Stimulated activated CD4-positive, alpha-beta T cell treated with anti-CD3 and anti-CD28 coated beads, Interleukin-12 subunit alpha, Interleukin-12 subunit beta, amount 100 ng/mL, for 4 hours (primary cell): ENCODE measurements at regions not wholly inside any gene's neighbourhood (a gene's known extent, or its start where the extent isn't known, plus 50 kb on each side); places are given as distances from the start of the nearest gene placed in this dataset.
A peak's percentile ranks its signal among the peaks of the same experiment; 100 is the strongest.
"Not testable (repeated sequence)": the region's sequence is repeated elsewhere in the genome, so short reads cannot be mapped to it uniquely, and the experiment has no call there.

Experiments
- DNase-seq: peaks from one replicate; pipeline ENCODE4 v3.0.0-alpha.2; 2020

DNA sequence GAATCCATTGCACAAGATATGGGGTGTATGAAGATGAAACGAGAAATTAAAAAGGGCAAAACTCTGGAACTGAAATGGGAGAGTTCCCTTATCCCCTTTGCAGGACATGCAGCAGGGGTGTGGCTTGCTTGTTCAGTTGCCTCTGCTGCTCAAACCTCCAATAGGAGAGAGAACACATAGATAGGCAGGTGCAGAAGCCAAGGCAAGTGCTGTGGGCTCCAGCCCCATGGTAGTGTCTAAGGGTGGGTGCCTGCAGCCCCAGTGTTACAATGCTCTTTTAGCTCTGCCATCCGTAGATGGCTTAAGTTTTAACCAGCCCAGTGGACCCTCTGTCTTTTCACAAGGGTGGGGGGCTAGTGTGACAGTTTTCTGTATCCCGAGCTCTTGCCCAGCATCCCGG is 69.7 kb downstream of the CMAS start:
- no peak for DNase-seq

DNA sequence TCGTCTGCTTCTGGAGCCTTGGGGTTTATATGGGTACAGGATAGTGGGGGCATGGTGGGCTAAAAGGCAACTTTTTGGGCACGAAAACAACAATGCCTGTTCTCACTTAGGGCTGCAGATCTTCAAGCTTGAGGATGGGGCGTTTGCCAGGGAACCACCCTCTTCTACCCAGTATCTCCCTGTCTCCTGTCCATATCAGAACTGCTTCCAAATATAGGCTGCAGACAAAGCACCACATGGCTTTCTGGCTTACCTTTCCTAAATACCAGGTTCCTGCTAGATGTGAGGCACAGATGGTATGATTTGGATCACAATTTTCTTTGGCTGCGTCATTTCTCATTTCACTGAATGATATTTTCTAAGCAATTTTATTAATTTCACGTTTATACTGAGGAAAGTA is 70.4 kb downstream of the CMAS start:
- DNase-seq, result no peak

- no peak for DNase-seq
Observed at GRCh38 chr12:22117563-22118237, 71.7 kb downstream of the CMAS start.

- DNase-seq, result no peak
Observed at GRCh38 chr12:22118238-22118790, 72.3 kb downstream of the CMAS start.

- peak; percentile 31 for DNase-seq
Observed at GRCh38 chr12:22121224-22121623, 75.2 kb downstream of the CMAS start.

- no peak for DNase-seq
Observed at GRCh38 chr12:22122359-22122758, 76.3 kb downstream of the CMAS start.

- no peak for DNase-seq
Observed at GRCh38 chr12:22124987-22125386, 79.0 kb downstream of the CMAS start.

GRCh38 chr12:22126101-22126500 is 80.1 kb downstream of the CMAS start:
- not testable (repeated sequence) for DNase-seq

- no peak for DNase-seq
Observed at GRCh38 chr12:22126758-22127157, 80.7 kb downstream of the CMAS start.

DNA sequence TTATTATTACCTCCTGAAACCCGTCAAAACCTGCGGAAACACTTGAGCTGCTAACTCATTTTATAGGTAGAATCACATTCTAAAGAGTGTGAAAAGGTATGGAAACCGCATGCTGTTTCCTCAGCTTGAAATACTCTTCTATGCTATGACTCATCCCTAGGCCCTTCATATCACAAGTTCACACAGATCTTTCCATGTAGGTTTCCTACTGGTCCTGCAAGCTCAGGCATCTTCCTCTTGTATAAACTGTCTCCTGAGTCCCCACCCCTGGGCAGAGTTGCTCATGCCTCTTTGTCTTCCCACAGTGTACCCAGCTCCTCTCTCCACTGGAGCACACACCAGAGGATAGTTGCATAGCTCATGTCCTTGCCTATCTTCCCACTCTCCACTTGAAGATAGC is 84.7 kb downstream of the CMAS start:
- no peak for DNase-seq

DNA sequence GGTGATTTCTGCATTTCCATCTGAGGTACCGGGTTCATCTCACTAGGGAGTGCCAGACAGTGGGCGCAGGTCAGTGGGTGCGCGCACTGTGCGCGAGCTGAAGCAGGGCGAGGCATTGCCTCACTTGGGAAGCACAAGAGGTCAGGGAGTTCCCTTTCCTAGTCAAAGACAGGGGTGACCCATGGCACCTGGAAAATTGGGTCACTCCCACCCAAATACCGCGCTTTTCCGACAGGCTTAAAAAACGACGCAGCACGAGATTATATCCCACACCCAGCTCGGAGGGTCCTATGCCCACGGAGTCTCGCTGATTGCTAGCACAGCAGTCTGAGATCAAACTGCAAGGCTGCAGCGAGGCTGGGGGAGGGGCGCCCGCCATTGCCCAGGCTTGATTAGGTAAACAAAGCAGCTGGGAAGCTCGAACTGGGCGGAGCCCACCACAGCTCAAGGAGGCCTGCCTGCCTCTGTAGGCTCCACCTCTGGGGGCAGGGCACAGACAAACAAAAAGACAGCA is 90.6 kb downstream of the CMAS start:
- not testable (repeated sequence) for DNase-seq
